GM23248 (cell line): ENCODE measurements at regions not wholly inside any gene's neighbourhood (a gene's known extent, or its start where the extent isn't known, plus 50 kb on each side); places are given as distances from the start of the nearest gene placed in this dataset.
"Not testable (repeated sequence)": the region's sequence is repeated elsewhere in the genome, so short reads cannot be mapped to it uniquely, and the experiment has no call there.

Experiments
- DNase-seq: peaks from one replicate; pipeline ENCODE4 v3.0.0-alpha.2; 2015
- H2AFZ ChIP-seq: fragments of 200-600 bp; sonication (generic); 2 replicates; pipeline ENCODE4 v1.6.1; 2016; ENCODE audit warnings: antibody characterized with exemption
- H3F3A ChIP-seq: fragments of 200-600 bp; sonication (generic); 2 replicates; pipeline ENCODE4 v1.6.1; 2016; ENCODE audit warnings: mild to moderate bottlenecking, antibody characterized with exemption, mixed run types; ENCODE audit not compliant: insufficient read depth
- H3K27ac ChIP-seq: fragments of 200-600 bp; sonication (generic); 2 replicates; pipeline ENCODE4 v1.5.1; 2016; ENCODE audit warnings: mild to moderate bottlenecking
- H3K27me3 ChIP-seq: fragments of 200-600 bp; sonication (generic); replicated peaks from 2 replicates; pipeline ENCODE4 v1.6.1; 2016; ENCODE audit warnings: mild to moderate bottlenecking; ENCODE audit not compliant: insufficient read depth
- H3K36me3 ChIP-seq: fragments of 200-600 bp; sonication (generic); 2 replicates; pipeline ENCODE4 v1.6.1; 2016; ENCODE audit warnings: low read depth, mild to moderate bottlenecking
- H3K4me1 ChIP-seq: fragments of 200-600 bp; sonication (generic); 2 replicates; pipeline ENCODE4 v1.6.1; 2016; ENCODE audit warnings: mild to moderate bottlenecking; ENCODE audit not compliant: insufficient read depth
- H3K4me2 ChIP-seq: fragments of 200-600 bp; sonication (generic); one replicate; pipeline ENCODE4 v1.6.1; 2016; ENCODE audit warnings: mild to moderate bottlenecking; ENCODE audit not compliant: unreplicated experiment
- H3K4me3 ChIP-seq: fragments of 200-600 bp; sonication (generic); 2 replicates; pipeline ENCODE4 v1.5.1; 2016; ENCODE audit warnings: mild to moderate bottlenecking
- H3K79me2 ChIP-seq: fragments of 200-600 bp; sonication (generic); 2 replicates; pipeline ENCODE4 v1.6.1; 2016; ENCODE audit warnings: mild to moderate bottlenecking; ENCODE audit not compliant: insufficient read depth
- H3K9ac ChIP-seq: fragments of 200-600 bp; sonication (generic); 2 replicates; pipeline ENCODE4 v1.6.1; 2016; ENCODE audit warnings: mild to moderate bottlenecking
- H3K9me2 ChIP-seq: fragments of 200-600 bp; sonication (generic); 2 replicates; pipeline ENCODE4 v1.6.1; 2016; ENCODE audit warnings: mixed run types, mild to moderate bottlenecking, moderate library complexity; ENCODE audit not compliant: insufficient read depth
- H3K9me3 ChIP-seq: fragments of 200-600 bp; sonication (generic); one replicate; pipeline ENCODE4 v1.6.1; 2017; ENCODE audit warnings: low read depth
- H4K20me1 ChIP-seq: fragments of 200-600 bp; sonication (generic); 2 replicates; pipeline ENCODE4 v1.6.0; 2016; ENCODE audit not compliant: insufficient read depth
- EZH2 ChIP-seq: fragments of 200-600 bp; sonication (generic); IDR thresholded peaks from 2 replicates; pipeline ENCODE4 v1.6.1; 2018; ENCODE audit warnings: antibody characterized with exemption, mild to moderate bottlenecking; ENCODE audit not compliant: insufficient read depth, poor library complexity, severe bottlenecking
- EZH2phosphoT487 ChIP-seq: fragments of 200-600 bp; sonication (generic); IDR thresholded peaks from 2 replicates; pipeline ENCODE4 v1.6.1; 2018; ENCODE audit warnings: antibody characterized with exemption, moderate library complexity, mild to moderate bottlenecking, low read depth; ENCODE audit not compliant: insufficient read depth
- WGBS, 2 experiments: methylation state at CpG; one replicate each; pipeline ENCODE4 v1.1.6; 2015 to 2017; ENCODE audit warnings: low lambda C conversion rate in 2 of 2, low coverage in 1 of 2; ENCODE audit errors: missing lambda C conversion rate in 2 of 2; 5-methylcytosine and 5-hydroxymethylcytosine counted together
- in situ Hi-C: fragments of 300-500 bp; cut with MboI; formaldehyde crosslinking; loops from 2 replicates; pipeline ENCODE4 v1.15.0; 2020

- Histone ChIP-seq H3K9ac (no peak overlapping the region), H3K79me2 (no peaks in the 10 kb centered on the region), H3K27ac (no peak overlapping the region), H3K9me3 (no peaks in the 10 kb centered on the region), H3F3A (no peaks in the 10 kb centered on the region), H3K4me2 (no peak overlapping the region), H3K9me2 (no peaks in the 10 kb centered on the region), H2AFZ (no peak overlapping the region), H3K36me3 (no peaks in the 10 kb centered on the region), H3K27me3 (peaks cover 6% of the 10 kb centered on the region), H3K4me3 (no peak overlapping the region), H3K4me1 (no peaks in the 10 kb centered on the region), H4K20me1 (no peaks in the 10 kb centered on the region)
- in situ Hi-C loops, result no loop called here
- 55 to 57% methylated on average over 3 of the region's 3 CpGs for WGBS, 2 experiments
- DNase-seq, result no peak
- TF ChIP-seq EZH2, result no peak
- no peak for TF ChIP-seq EZH2phosphoT487
These were observed 390.2 kb downstream of the TSHZ3 start for GRCh38 chr19:30959011-30959410.

- Histone ChIP-seq H3K4me1 (no peaks in the 10 kb centered on the region), H3K36me3 (no peaks in the 10 kb centered on the region), H2AFZ (no peak overlapping the region), H3K27me3 (peaks cover 17% of the 10 kb centered on the region), H3K9me2 (no peaks in the 10 kb centered on the region), H3K4me3 (no peak overlapping the region), H3K9ac (no peak overlapping the region), H4K20me1 (no peaks in the 10 kb centered on the region), H3F3A (no peaks in the 10 kb centered on the region), H3K79me2 (no peaks in the 10 kb centered on the region), H3K9me3 (no peaks in the 10 kb centered on the region), H3K4me2 (no peak overlapping the region), H3K27ac (no peak overlapping the region)
- TF ChIP-seq EZH2, result no peak
- TF ChIP-seq EZH2phosphoT487, result no peak
- WGBS, 2 experiments, result 52 to 55% methylated on average over 12 of the region's 12 CpGs
- DNase-seq, result peak; percentile 21
- in situ Hi-C loops, result no loop called here
These were observed 393.8 kb downstream of the TSHZ3 start for GRCh38 chr19:30955112-30956104.

- H3K36me3 ChIP-seq, H3F3A ChIP-seq, H3K9ac ChIP-seq, H3K27me3 ChIP-seq, H2AFZ ChIP-seq, H3K9me2 ChIP-seq, H3K27ac ChIP-seq, H3K4me3 ChIP-seq, H3K9me3 ChIP-seq, H3K4me1 ChIP-seq, H3K4me2 ChIP-seq, in situ Hi-C loops, H4K20me1 ChIP-seq, DNase-seq, H3K79me2 ChIP-seq: not testable (repeated sequence)
- 70 to 72% methylated on average over 6 of the region's 6 CpGs for WGBS, 2 experiments
These were observed 404.8 kb downstream of the TSHZ3 start for GRCh38 chr19:30944276-30944932.

- in situ Hi-C loops, result no loop called here
- H4K20me1 ChIP-seq, result no peaks in the 10 kb centered on the region
- H3K9ac ChIP-seq, result no peak overlapping the region
- H3K36me3 ChIP-seq, result no peaks in the 10 kb centered on the region
- no peak for DNase-seq
- H2AFZ ChIP-seq, result no peak overlapping the region
- H3K4me2 ChIP-seq, result no peak overlapping the region
- H3K4me3 ChIP-seq, result no peak overlapping the region
- WGBS, 2 experiments, result 37 to 39% methylated on average over 13 of the region's 13 CpGs
- H3F3A ChIP-seq, result no peaks in the 10 kb centered on the region
- H3K4me1 ChIP-seq, result no peaks in the 10 kb centered on the region
- H3K9me2 ChIP-seq, result no peaks in the 10 kb centered on the region
- H3K27me3 ChIP-seq, result peaks cover 4% of the 10 kb centered on the region; the same call in 1 of the 2 replicates
- H3K79me2 ChIP-seq, result no peaks in the 10 kb centered on the region
- no peak overlapping the region for H3K27ac ChIP-seq
- no peak for TF ChIP-seq EZH2
- TF ChIP-seq EZH2phosphoT487, result no peak
- no peaks in the 10 kb centered on the region for H3K9me3 ChIP-seq
These were observed 406.0 kb downstream of the TSHZ3 start for GRCh38 chr19:30943101-30943843.
